Activated CD8-positive, alpha-beta T cell treated with anti-CD3 and anti-CD28 coated beads for 36 hours (primary cell): ENCODE measurements at regions not wholly inside any gene's neighbourhood (a gene's known extent, or its start where the extent isn't known, plus 50 kb on each side); places are given as distances from the start of the nearest gene placed in this dataset.

Source experiments
- ATAC-seq: fragments of 200-7000 bp; cut with Tn5 transposase; one replicate; pipeline ENCODE4 v1.10.0; 2021; ENCODE audit warnings: mild to moderate bottlenecking, moderate library complexity
- CTCF ChIA-PET: fragments of 350-600 bp; sonication (Branson Sonifier 250); formaldehyde crosslinking; loops from one replicate; lab custom pipeline; 2021; ENCODE audit warnings: antibody characterized with exemption; lab: Charles Lee
- POLR2A ChIA-PET: fragments of 350-600 bp; sonication (Branson Sonifier 250); formaldehyde crosslinking; loops from one replicate; lab custom pipeline; 2021; ENCODE audit warnings: antibody characterized with exemption; lab: Charles Lee
- DNase-seq: peaks from one replicate; pipeline ENCODE4 v3.0.0-alpha.2; 2020
- H3K27ac Mint-ChIP-seq: one replicate; pipeline ENCODE4 v1.8.0; 2021; ENCODE audit warnings: mild to moderate bottlenecking, mixed read lengths
- H3K27me3 Mint-ChIP-seq: one replicate; pipeline ENCODE4 v1.8.0; 2021; ENCODE audit warnings: mixed read lengths
- H3K36me3 Mint-ChIP-seq: one replicate; pipeline ENCODE4 v1.8.0; 2021; ENCODE audit warnings: low read depth, mixed read lengths
- H3K4me1 Mint-ChIP-seq: one replicate; pipeline ENCODE4 v1.8.0; 2021; ENCODE audit warnings: low read depth, mixed read lengths
- H3K4me3 Mint-ChIP-seq: one replicate; pipeline ENCODE4 v1.8.0; 2021; ENCODE audit warnings: mild to moderate bottlenecking, moderate library complexity, mixed read lengths
- H3K9me3 Mint-ChIP-seq: one replicate; pipeline ENCODE4 v1.8.0; 2021; ENCODE audit warnings: mixed read lengths
- intact Hi-C: fragments of 100-400 bp; cut with micrococcal nuclease; formaldehyde crosslinking; loops from one replicate; pipeline ENCODE4 v1.10.0; 2022
- TF ChIP-seq, protein P1 (sequence below): fragments of 200-600 bp; IDR thresholded peaks from one replicate; pipeline ENCODE4 v1.8.0; 2022; ENCODE audit warnings: antibody characterized with exemption, mild to moderate bottlenecking

DNA sequence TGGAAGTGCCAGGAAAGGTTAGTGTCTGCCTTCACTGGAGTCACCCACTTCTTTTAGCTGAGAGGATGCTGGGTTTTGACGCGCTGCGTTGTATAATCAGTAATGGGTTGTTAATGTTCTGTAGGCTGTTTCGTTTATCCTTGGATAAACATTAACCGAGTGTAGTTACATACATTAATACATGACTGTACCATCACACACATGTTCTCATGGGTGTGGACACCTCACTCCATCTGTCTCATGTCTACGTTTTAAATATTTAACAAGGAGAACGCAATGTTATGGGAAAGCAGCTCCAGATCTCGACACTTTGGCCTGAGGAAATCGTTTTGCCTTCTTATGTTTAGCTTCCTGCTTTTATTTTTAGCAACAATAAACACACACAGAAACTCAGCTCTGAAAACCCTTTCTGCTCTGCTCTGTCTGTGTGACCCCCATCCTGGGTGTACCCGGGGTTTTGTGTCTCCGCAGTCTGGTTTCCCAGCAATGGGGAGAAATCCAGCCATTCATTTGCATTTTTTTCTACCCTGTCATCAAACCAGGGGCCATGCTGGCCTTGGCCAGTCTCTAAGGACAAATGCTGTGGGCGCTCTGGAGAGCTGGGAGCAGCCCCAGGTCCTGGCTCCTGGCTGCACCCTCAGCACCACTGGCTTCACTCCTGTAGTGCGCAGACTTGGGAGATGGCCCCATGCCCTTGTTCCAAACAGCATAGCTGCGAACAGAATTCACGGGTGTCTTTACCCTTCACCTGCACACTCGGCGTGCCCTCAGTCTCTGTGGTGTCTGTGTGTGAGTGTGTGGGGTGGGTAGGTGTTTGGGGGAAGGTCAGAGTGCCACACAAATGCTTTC lies 110.8 kb downstream of the ERMARD start:
- Mint-ChIP-seq H3K27ac (no peak overlapping the region), H3K4me1 (peaks cover 34% of the 10 kb centered on the region), H3K9me3 (peaks cover 6% of the 10 kb centered on the region), H3K36me3 (no peaks in the 10 kb centered on the region), H3K4me3 (no peak overlapping the region), H3K27me3 (no peaks in the 10 kb centered on the region)
- TF ChIP-seq, protein P1, sequence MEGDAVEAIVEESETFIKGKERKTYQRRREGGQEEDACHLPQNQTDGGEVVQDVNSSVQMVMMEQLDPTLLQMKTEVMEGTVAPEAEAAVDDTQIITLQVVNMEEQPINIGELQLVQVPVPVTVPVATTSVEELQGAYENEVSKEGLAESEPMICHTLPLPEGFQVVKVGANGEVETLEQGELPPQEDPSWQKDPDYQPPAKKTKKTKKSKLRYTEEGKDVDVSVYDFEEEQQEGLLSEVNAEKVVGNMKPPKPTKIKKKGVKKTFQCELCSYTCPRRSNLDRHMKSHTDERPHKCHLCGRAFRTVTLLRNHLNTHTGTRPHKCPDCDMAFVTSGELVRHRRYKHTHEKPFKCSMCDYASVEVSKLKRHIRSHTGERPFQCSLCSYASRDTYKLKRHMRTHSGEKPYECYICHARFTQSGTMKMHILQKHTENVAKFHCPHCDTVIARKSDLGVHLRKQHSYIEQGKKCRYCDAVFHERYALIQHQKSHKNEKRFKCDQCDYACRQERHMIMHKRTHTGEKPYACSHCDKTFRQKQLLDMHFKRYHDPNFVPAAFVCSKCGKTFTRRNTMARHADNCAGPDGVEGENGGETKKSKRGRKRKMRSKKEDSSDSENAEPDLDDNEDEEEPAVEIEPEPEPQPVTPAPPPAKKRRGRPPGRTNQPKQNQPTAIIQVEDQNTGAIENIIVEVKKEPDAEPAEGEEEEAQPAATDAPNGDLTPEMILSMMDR = no peak
- DNase-seq (no peak), ATAC-seq (no peak)
- ChIA-PET POLR2A (no interaction called here), CTCF (no interaction called here)
- intact Hi-C loops = no loop called here

- DNase-seq = no peak
- intact Hi-C loops = no loop called here
- peaks cover 6% of the 10 kb centered on the region for H3K9me3 Mint-ChIP-seq
- H3K27me3 Mint-ChIP-seq = no peaks in the 10 kb centered on the region
- no peaks in the 10 kb centered on the region for H3K36me3 Mint-ChIP-seq
- H3K4me1 Mint-ChIP-seq = peaks cover 31% of the 10 kb centered on the region
- ATAC-seq = no peak
- TF ChIP-seq, protein P1 = no peak
- ChIA-PET POLR2A (no interaction called here), CTCF (interaction anchor here (4.2 kb wide), 1 partner anchor 30 kb away, joined by 15 read pairs; no protein-coding TSS in a partner anchor)
- no peak overlapping the region for H3K27ac Mint-ChIP-seq
- H3K4me3 Mint-ChIP-seq = no peak overlapping the region
Measured at GRCh38 chr6:169861431-169862042, 110.1 kb downstream of the ERMARD start.

DNA sequence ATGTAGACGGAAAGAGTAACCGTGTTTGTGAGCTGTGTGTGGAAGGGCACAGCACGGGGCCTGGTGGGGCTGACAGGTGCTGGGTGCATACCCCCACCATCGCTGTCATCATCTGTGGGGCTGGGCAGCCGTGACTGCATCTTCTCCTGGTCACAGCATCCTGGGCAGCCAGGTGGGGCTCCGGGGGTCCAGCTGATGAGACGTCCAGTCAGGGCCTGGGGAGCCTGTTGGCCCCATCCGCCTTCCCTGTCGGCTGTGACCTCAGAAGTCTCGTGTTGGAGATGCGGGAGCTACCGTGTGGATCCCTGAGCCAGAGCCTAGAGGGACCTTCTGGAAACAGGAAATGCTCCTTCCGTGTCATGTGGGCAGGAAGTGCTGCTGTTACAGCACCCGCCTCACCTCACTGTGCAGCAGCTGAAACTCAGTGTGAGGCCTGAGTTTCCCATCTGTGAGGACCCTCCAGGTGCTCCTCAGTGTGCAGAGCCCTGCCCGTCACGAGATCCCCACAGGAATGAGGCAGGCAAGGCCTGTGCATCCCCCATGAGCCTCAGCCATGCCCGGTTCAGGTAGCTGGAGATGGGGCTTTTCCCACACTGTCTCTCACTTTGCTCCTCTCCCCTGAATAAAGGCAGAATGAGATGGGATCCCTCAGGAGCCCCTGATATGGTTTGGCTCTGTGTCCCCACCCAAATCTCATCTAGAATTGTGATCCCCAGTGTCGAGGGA lies 108.7 kb downstream of the ERMARD start:
- no peaks in the 10 kb centered on the region for H3K36me3 Mint-ChIP-seq
- peak overlapping the region; percentile 71 for H3K27ac Mint-ChIP-seq
- TF ChIP-seq, protein P1 = no peak
- POLR2A ChIA-PET = no interaction called here
- CTCF ChIA-PET = interaction anchor here (4.2 kb wide), 1 partner anchor 28 kb away, joined by 15 read pairs; no protein-coding TSS in a partner anchor
- H3K4me3 Mint-ChIP-seq = no peak overlapping the region
- DNase-seq (peak; percentile 24), ATAC-seq (peak; percentile 53)
- H3K27me3 Mint-ChIP-seq = no peaks in the 10 kb centered on the region
- intact Hi-C loops = no loop called here
- peaks cover 31% of the 10 kb centered on the region for H3K4me1 Mint-ChIP-seq
- peaks cover 6% of the 10 kb centered on the region for H3K9me3 Mint-ChIP-seq

GRCh38 chr6:169859401-169859977 lies 108.1 kb downstream of the ERMARD start:
- intact Hi-C loops = no loop called here
- H3K4me1 Mint-ChIP-seq = peaks cover 31% of the 10 kb centered on the region
- TF ChIP-seq, protein P1 = no peak
- H3K9me3 Mint-ChIP-seq = peaks cover 6% of the 10 kb centered on the region
- no peaks in the 10 kb centered on the region for H3K36me3 Mint-ChIP-seq
- no peaks in the 10 kb centered on the region for H3K27me3 Mint-ChIP-seq
- H3K4me3 Mint-ChIP-seq = no peak overlapping the region
- DNase-seq (no peak), ATAC-seq (no peak)
- ChIA-PET POLR2A (no interaction called here), CTCF (interaction anchor here (4.2 kb wide), 1 partner anchor 28 kb away, joined by 15 read pairs; no protein-coding TSS in a partner anchor)
- H3K27ac Mint-ChIP-seq = no peak overlapping the region
